ENCODE measurements at regions not wholly inside any gene's neighbourhood (a gene's known extent, or its start where the extent isn't known, plus 50 kb on each side); places are given as distances from the start of the nearest gene placed in this dataset.
"Not testable (repeated sequence)": the region's sequence is repeated elsewhere in the genome, so short reads cannot be mapped to it uniquely, and the experiment has no call there.

- Histone ChIP-seq H3K9me3 (no peaks in the 10 kb centered on the region), H3K27ac (no peak overlapping the region), H3K27me3 (no peaks in the 10 kb centered on the region), H3K4me3 (no peak overlapping the region), H3K36me3 (no peaks in the 10 kb centered on the region), H3K4me1 (no peaks in the 10 kb centered on the region)
- no peak for TF ChIP-seq EP300 (IDR thresholded peaks at IDR 0.05; ENCODE audit: low read depth)
- intact Hi-C loops (cut with DNase I; ENCODE audit: low total_unique reads) (no loop called here), in situ Hi-C loops (cut with MboI; ENCODE audit: low pct_ligation_motif_present in 1 of 4, low pct_unique_long_range_greater_than_20kb in 1 of 4, low sequenced_read_pairs in 3 of 4) (no loop called here)
- DNase-seq: no peak
- WGBS, 2 donors (ENCODE audit: low coverage in 1 of 2): 63 to 71% methylated on average over 1 to 2 of the region's 2 CpGs
Measured at GRCh38 chrX:45566456-45566855, 365.8 kb upstream of the DIPK2B start.

- Histone ChIP-seq H3K27ac (no peak overlapping the region), H3K4me3 (no peak overlapping the region), H3K27me3 (no peaks in the 10 kb centered on the region), H3K36me3 (no peaks in the 10 kb centered on the region), H3K4me1 (no peaks in the 10 kb centered on the region), H3K9me3 (no peaks in the 10 kb centered on the region)
- intact Hi-C loops (cut with DNase I; ENCODE audit: low total_unique reads): no loop called here
- 0 to 47% methylated on average over 1 to 2 of the region's 2 CpGs for WGBS, 2 donors (ENCODE audit: low coverage in 1 of 2)
- no peak for DNase-seq
- TF ChIP-seq POLR2AphosphoS5 (IDR thresholded peaks at IDR 0.05): no peak
- no peak for TF ChIP-seq POLR2A (IDR thresholded peaks at IDR 0.05)
- no peak for TF ChIP-seq EP300 (IDR thresholded peaks at IDR 0.05; ENCODE audit: low read depth)
- no peak for TF ChIP-seq CTCF (IDR thresholded peaks at IDR 0.05)
- in situ Hi-C loops (cut with MboI; ENCODE audit: low pct_ligation_motif_present in 1 of 4, low pct_unique_long_range_greater_than_20kb in 1 of 4, low sequenced_read_pairs in 3 of 4): no loop called here
Measured at GRCh38 chrX:45557387-45557786, 356.7 kb upstream of the DIPK2B start.

GRCh38 chrX:45554736-45555135 lies 354.1 kb upstream of the DIPK2B start:
- H3K9me3 ChIP-seq: no peaks in the 10 kb centered on the region
- no peaks in the 10 kb centered on the region for H3K36me3 ChIP-seq
- H3K27me3 ChIP-seq: no peaks in the 10 kb centered on the region
- 91% methylated on average over 1 of the region's 1 CpG; no CpG with 5 or more reads in 1 of the 2 donors for WGBS, 2 donors (ENCODE audit: low coverage in 1 of 2)
- H3K27ac ChIP-seq: no peak overlapping the region
- no peak overlapping the region for H3K4me3 ChIP-seq
- H3K4me1 ChIP-seq: no peaks in the 10 kb centered on the region
- no peak for DNase-seq
- in situ Hi-C loops (cut with MboI; ENCODE audit: low pct_ligation_motif_present in 1 of 4, low pct_unique_long_range_greater_than_20kb in 1 of 4, low sequenced_read_pairs in 3 of 4) (no loop called here), intact Hi-C loops (cut with DNase I; ENCODE audit: low total_unique reads) (no loop called here)
- TF ChIP-seq CTCF (IDR thresholded peaks at IDR 0.05) (no peak), POLR2A (IDR thresholded peaks at IDR 0.05) (no peak), EP300 (IDR thresholded peaks at IDR 0.05; ENCODE audit: low read depth) (no peak), POLR2AphosphoS5 (IDR thresholded peaks at IDR 0.05) (no peak)

- H3K4me1 ChIP-seq: no peaks in the 10 kb centered on the region
- 57% methylated on average over 1 of the region's 1 CpG; no CpG with 5 or more reads in 1 of the 2 donors for WGBS, 2 donors (ENCODE audit: low coverage in 1 of 2)
- no peak for TF ChIP-seq POLR2AphosphoS5 (IDR thresholded peaks at IDR 0.05)
- TF ChIP-seq CTCF (IDR thresholded peaks at IDR 0.05): no peak
- TF ChIP-seq POLR2A (IDR thresholded peaks at IDR 0.05): no peak
- TF ChIP-seq EP300 (IDR thresholded peaks at IDR 0.05; ENCODE audit: low read depth): no peak
- no peak overlapping the region for H3K27ac ChIP-seq
- H3K9me3 ChIP-seq: no peaks in the 10 kb centered on the region
- no peaks in the 10 kb centered on the region for H3K27me3 ChIP-seq
- H3K4me3 ChIP-seq: no peak overlapping the region
- no peaks in the 10 kb centered on the region for H3K36me3 ChIP-seq
- in situ Hi-C loops (cut with MboI; ENCODE audit: low pct_ligation_motif_present in 1 of 4, low pct_unique_long_range_greater_than_20kb in 1 of 4, low sequenced_read_pairs in 3 of 4) (no loop called here), intact Hi-C loops (cut with DNase I; ENCODE audit: low total_unique reads) (no loop called here)
- no peak for DNase-seq
Measured at GRCh38 chrX:45553417-45553816, 352.7 kb upstream of the DIPK2B start.

- H3K36me3 ChIP-seq; H3K27me3 ChIP-seq; intact Hi-C loops (cut with DNase I; ENCODE audit: low total_unique reads); H3K4me3 ChIP-seq; DNase-seq; in situ Hi-C loops (cut with MboI; ENCODE audit: low pct_ligation_motif_present in 1 of 4, low pct_unique_long_range_greater_than_20kb in 1 of 4, low sequenced_read_pairs in 3 of 4); H3K27ac ChIP-seq; H3K4me1 ChIP-seq; H3K9me3 ChIP-seq: not testable (repeated sequence)
Measured at GRCh38 chrX:45546697-45547096, 346.0 kb upstream of the DIPK2B start.

Data from transverse colon (tissue), 4 donors.